Activated CD4-positive, alpha-beta T cell treated with anti-CD3 and anti-CD28 coated beads, Interleukin-2, amount 10 ng/mL, durations not matched to agents 7 days and 5 days (primary cell): ENCODE measurements at regions not wholly inside any gene's neighbourhood (a gene's known extent, or its start where the extent isn't known, plus 50 kb on each side); places are given as distances from the start of the nearest gene placed in this dataset.
"Not testable (repeated sequence)": the region's sequence is repeated elsewhere in the genome, so short reads cannot be mapped to it uniquely, and the experiment has no call there.

Source experiments
- CTCF ChIA-PET: fragments of 350-600 bp; sonication (Branson Sonifier 250); formaldehyde crosslinking; loops from one replicate; lab custom pipeline; 2021; ENCODE audit warnings: antibody characterized with exemption; lab: Charles Lee
- POLR2A ChIA-PET: fragments of 350-600 bp; sonication (Branson Sonifier 250); formaldehyde crosslinking; loops from one replicate; lab custom pipeline; 2021; ENCODE audit warnings: antibody characterized with exemption; lab: Charles Lee
- DNase-seq: peaks from one replicate; pipeline ENCODE4 v3.0.0-alpha.2; 2020
- H3K27ac Mint-ChIP-seq: one replicate; pipeline ENCODE4 v1.8.0; 2021; ENCODE audit warnings: mild to moderate bottlenecking, moderate library complexity, mixed read lengths
- H3K27me3 Mint-ChIP-seq: one replicate; pipeline ENCODE4 v1.8.0; 2021; ENCODE audit warnings: mixed read lengths
- H3K36me3 Mint-ChIP-seq: one replicate; pipeline ENCODE4 v1.8.0; 2021; ENCODE audit warnings: low read depth, mixed read lengths
- H3K4me1 Mint-ChIP-seq: one replicate; pipeline ENCODE4 v1.8.0; 2021; ENCODE audit warnings: mixed read lengths
- H3K4me3 Mint-ChIP-seq: one replicate; pipeline ENCODE4 v1.8.0; 2021; ENCODE audit warnings: mild to moderate bottlenecking, moderate library complexity, mixed read lengths
- H3K9me3 Mint-ChIP-seq: one replicate; pipeline ENCODE4 v1.8.0; 2021; ENCODE audit warnings: mixed read lengths

GRCh38 chr12:4189721-4190120 lies 83.8 kb upstream of the CCND2 start:
- Mint-ChIP-seq H3K9me3 (no peaks in the 10 kb centered on the region), H3K27ac (no peak overlapping the region), H3K36me3 (no peaks in the 10 kb centered on the region), H3K27me3 (peaks cover 5% of the 10 kb centered on the region), H3K4me3 (no peak overlapping the region), H3K4me1 (no peaks in the 10 kb centered on the region)
- no peak for DNase-seq
- POLR2A ChIA-PET, result no interaction called here
- CTCF ChIA-PET, result interaction anchor here (1.1 to 1.2 kb wide), 3 partner anchors 15 to 21 kb away, joined by 3 to 4 read pairs (median 3); no protein-coding TSS in a partner anchor

GRCh38 chr12:4187916-4188315 lies 85.6 kb upstream of the CCND2 start:
- H3K27me3 Mint-ChIP-seq, result peaks cover 7% of the 10 kb centered on the region
- POLR2A ChIA-PET, result interaction anchor here (0.6 kb wide), 1 partner anchor 691 kb away, joined by 3 read pairs; no protein-coding TSS in a partner anchor
- no peak for DNase-seq
- H3K9me3 Mint-ChIP-seq, result peaks cover 4% of the 10 kb centered on the region
- H3K4me1 Mint-ChIP-seq, result no peaks in the 10 kb centered on the region
- no peak overlapping the region for H3K4me3 Mint-ChIP-seq
- peaks cover under 1% of the 10 kb centered on the region for H3K36me3 Mint-ChIP-seq
- CTCF ChIA-PET, result interaction anchor here (0.6 to 1.2 kb wide), 3 partner anchors 11 to 89 kb away, joined by 3 to 5 read pairs (median 4); no protein-coding TSS in a partner anchor
- H3K27ac Mint-ChIP-seq, result no peak overlapping the region

GRCh38 chr12:4187315-4187714 lies 86.2 kb upstream of the CCND2 start:
- H3K4me1 Mint-ChIP-seq, H3K27ac Mint-ChIP-seq, H3K9me3 Mint-ChIP-seq, H3K4me3 Mint-ChIP-seq, H3K36me3 Mint-ChIP-seq, DNase-seq, H3K27me3 Mint-ChIP-seq, POLR2A ChIA-PET: not testable (repeated sequence)
- CTCF ChIA-PET, result interaction anchor here (0.6 to 0.8 kb wide), 3 partner anchors 76 to 89 kb away, joined by 3 to 5 read pairs (median 3); no protein-coding TSS in a partner anchor

- peaks cover 4% of the 10 kb centered on the region for H3K9me3 Mint-ChIP-seq
- H3K27me3 Mint-ChIP-seq, result peaks cover 3% of the 10 kb centered on the region
- peaks cover 25% of the 10 kb centered on the region for H3K4me1 Mint-ChIP-seq
- peaks cover 7% of the 10 kb centered on the region for H3K36me3 Mint-ChIP-seq
- POLR2A ChIA-PET, result interaction anchor here (0.5 kb wide), 1 partner anchor 9 kb away, joined by 3 read pairs; no protein-coding TSS in a partner anchor
- no peak for DNase-seq
- no peak overlapping the region for H3K4me3 Mint-ChIP-seq
- CTCF ChIA-PET, result interaction anchor here (0.6 to 2.9 kb wide), 7 partner anchors 12 to 82 kb away, joined by 3 to 8 read pairs (median 3); no protein-coding TSS in a partner anchor
- peak overlapping the region; percentile 22 for H3K27ac Mint-ChIP-seq
Observed at GRCh38 chr12:4178424-4179170, 95.0 kb upstream of the CCND2 start.

GRCh38 chr12:4177262-4177661 lies 96.3 kb upstream of the CCND2 start:
- Mint-ChIP-seq H3K4me1 (peaks cover 25% of the 10 kb centered on the region), H3K27me3 (no peaks in the 10 kb centered on the region), H3K27ac (no peak overlapping the region), H3K36me3 (peaks cover 3% of the 10 kb centered on the region), H3K4me3 (no peak overlapping the region), H3K9me3 (no peaks in the 10 kb centered on the region)
- ChIA-PET CTCF (interaction anchor here (0.7 to 2.9 kb wide), 5 partner anchors 12 to 33 kb away, joined by 3 to 8 read pairs (median 5); no protein-coding TSS in a partner anchor), POLR2A (no interaction called here)
- no peak for DNase-seq

- no peak overlapping the region for H3K4me3 Mint-ChIP-seq
- POLR2A ChIA-PET, result no interaction called here
- CTCF ChIA-PET, result interaction anchor here (1.1 to 2.9 kb wide), 3 partner anchors 11 to 102 kb away, joined by 3 to 8 read pairs (median 6); no protein-coding TSS in a partner anchor
- no peak for DNase-seq
- H3K4me1 Mint-ChIP-seq, result peaks cover 26% of the 10 kb centered on the region
- no peaks in the 10 kb centered on the region for H3K27me3 Mint-ChIP-seq
- no peak overlapping the region for H3K27ac Mint-ChIP-seq
- H3K9me3 Mint-ChIP-seq, result no peaks in the 10 kb centered on the region
- peaks cover 1% of the 10 kb centered on the region for H3K36me3 Mint-ChIP-seq
Observed at GRCh38 chr12:4176168-4176567, 97.4 kb upstream of the CCND2 start.

- H3K4me3 Mint-ChIP-seq, result no peak overlapping the region
- no peak for DNase-seq
- POLR2A ChIA-PET, result no interaction called here
- peaks cover 40% of the 10 kb centered on the region for H3K4me1 Mint-ChIP-seq
- CTCF ChIA-PET, result interaction anchor here (1.1 to 1.7 kb wide), 2 partner anchors 9 to 10 kb away, joined by 3 to 6 read pairs; no protein-coding TSS in a partner anchor
- H3K27me3 Mint-ChIP-seq, result no peaks in the 10 kb centered on the region
- no peaks in the 10 kb centered on the region for H3K9me3 Mint-ChIP-seq
- no peak overlapping the region for H3K27ac Mint-ChIP-seq
- H3K36me3 Mint-ChIP-seq, result peaks cover 1% of the 10 kb centered on the region
Observed at GRCh38 chr12:4174417-4174816, 99.1 kb upstream of the CCND2 start.

- H3K27me3 Mint-ChIP-seq, result no peaks in the 10 kb centered on the region
- no peak overlapping the region for H3K27ac Mint-ChIP-seq
- DNase-seq, result no peak
- ChIA-PET POLR2A (no interaction called here), CTCF (interaction anchor here (1.4 to 1.7 kb wide), 2 partner anchors 9 to 11 kb away, joined by 3 to 6 read pairs; no protein-coding TSS in a partner anchor)
- H3K4me1 Mint-ChIP-seq, result peaks cover 32% of the 10 kb centered on the region
- H3K36me3 Mint-ChIP-seq, result no peaks in the 10 kb centered on the region
- no peak overlapping the region for H3K4me3 Mint-ChIP-seq
- no peaks in the 10 kb centered on the region for H3K9me3 Mint-ChIP-seq
Observed at GRCh38 chr12:4172999-4173398, 100.6 kb upstream of the CCND2 start.

- no peak for DNase-seq
- no peak overlapping the region for H3K4me3 Mint-ChIP-seq
- no peaks in the 10 kb centered on the region for H3K27me3 Mint-ChIP-seq
- peaks cover 30% of the 10 kb centered on the region for H3K4me1 Mint-ChIP-seq
- ChIA-PET POLR2A (no interaction called here), CTCF (no interaction called here)
- no peak overlapping the region for H3K27ac Mint-ChIP-seq
- H3K36me3 Mint-ChIP-seq, result no peaks in the 10 kb centered on the region
- no peaks in the 10 kb centered on the region for H3K9me3 Mint-ChIP-seq
Observed at GRCh38 chr12:4171742-4172141, 101.8 kb upstream of the CCND2 start.

- Mint-ChIP-seq H3K27me3 (no peaks in the 10 kb centered on the region), H3K9me3 (no peaks in the 10 kb centered on the region), H3K27ac (no peak overlapping the region), H3K4me1 (peaks cover 36% of the 10 kb centered on the region), H3K36me3 (no peaks in the 10 kb centered on the region), H3K4me3 (no peak overlapping the region)
- ChIA-PET CTCF (interaction anchor here (1.0 to 2.0 kb wide), 2 partner anchors 15 to 22 kb away, joined by 3 to 6 read pairs; no protein-coding TSS in a partner anchor), POLR2A (interaction anchor here (1.4 kb wide), 1 partner anchor 107 kb away, joined by 3 read pairs; no protein-coding TSS in a partner anchor)
- no peak for DNase-seq
Observed at GRCh38 chr12:4169959-4170358, 103.6 kb upstream of the CCND2 start.

GRCh38 chr12:4169531-4169930 lies 104.0 kb upstream of the CCND2 start:
- Mint-ChIP-seq H3K27me3 (no peaks in the 10 kb centered on the region), H3K9me3 (no peaks in the 10 kb centered on the region), H3K36me3 (no peaks in the 10 kb centered on the region), H3K4me3 (no peak overlapping the region), H3K27ac (peak overlapping the region; percentile 10), H3K4me1 (peaks cover 40% of the 10 kb centered on the region)
- ChIA-PET POLR2A (interaction anchor here (0.6 to 1.4 kb wide), 2 partner anchors 9 to 108 kb away, joined by 3 read pairs; no protein-coding TSS in a partner anchor), CTCF (interaction anchor here (0.6 to 2.0 kb wide), 3 partner anchors 15 to 276 kb away, joined by 3 to 6 read pairs (median 3); no protein-coding TSS in a partner anchor)
- no peak for DNase-seq

- Mint-ChIP-seq H3K4me1 (peaks cover 45% of the 10 kb centered on the region), H3K27ac (no peak overlapping the region), H3K9me3 (no peaks in the 10 kb centered on the region), H3K27me3 (no peaks in the 10 kb centered on the region), H3K36me3 (no peaks in the 10 kb centered on the region), H3K4me3 (no peak overlapping the region)
- ChIA-PET POLR2A (no interaction called here), CTCF (interaction anchor here (2.0 to 2.7 kb wide), 2 partner anchors 13 to 24 kb away, joined by 6 to 9 read pairs; no protein-coding TSS in a partner anchor)
- no peak for DNase-seq
Observed at GRCh38 chr12:4168036-4168435, 105.5 kb upstream of the CCND2 start.
